ENCODE measurements at regions not wholly inside any gene's neighbourhood (a gene's known extent, or its start where the extent isn't known, plus 50 kb on each side); places are given as distances from the start of the nearest gene placed in this dataset.
A peak's percentile ranks its signal among the peaks of the same experiment; 100 is the strongest.
"Not testable (repeated sequence)": the region's sequence is repeated elsewhere in the genome, so short reads cannot be mapped to it uniquely, and the experiment has no call there.

DNA sequence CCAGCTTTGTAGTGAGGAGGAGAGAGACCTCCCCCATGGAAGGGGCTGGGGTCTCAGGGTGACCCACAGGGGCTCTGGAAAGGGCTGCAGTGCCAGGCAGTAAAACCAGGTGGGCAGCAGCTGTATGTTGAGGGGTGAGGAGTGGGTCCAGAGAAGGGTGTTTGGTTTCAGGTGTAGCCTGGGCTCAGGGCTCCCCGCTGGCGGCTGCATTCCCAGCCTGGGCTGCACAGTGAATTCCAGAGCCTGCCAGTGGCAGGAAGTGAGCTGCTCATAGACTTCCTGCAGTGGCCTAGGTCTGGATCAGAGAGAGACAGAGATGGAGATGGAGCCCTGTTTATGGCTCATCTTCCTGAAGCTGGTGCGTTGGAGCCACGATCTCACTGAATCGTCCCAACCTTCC, 356.4 kb downstream of the PTPRU start:
- TF ChIP-seq CTCF (IDR thresholded peaks at IDR 0.05; ENCODE audit: low read depth, low read length) (no peak), POLR2A (IDR thresholded peaks at IDR 0.05; ENCODE audit: extremely low read depth, insufficient read length) (no peak), MAX (IDR thresholded peaks at IDR 0.05; ENCODE audit: low read depth, low read length) (no peak), MYC (IDR thresholded peaks at IDR 0.05; ENCODE audit: low read depth, low read length) (no peak)
- DNase-seq (ENCODE audit: low read depth) = no peak
- H3K4me3 ChIP-seq (ENCODE audit: low read depth, low read length) = no peak overlapping the region

DNA sequence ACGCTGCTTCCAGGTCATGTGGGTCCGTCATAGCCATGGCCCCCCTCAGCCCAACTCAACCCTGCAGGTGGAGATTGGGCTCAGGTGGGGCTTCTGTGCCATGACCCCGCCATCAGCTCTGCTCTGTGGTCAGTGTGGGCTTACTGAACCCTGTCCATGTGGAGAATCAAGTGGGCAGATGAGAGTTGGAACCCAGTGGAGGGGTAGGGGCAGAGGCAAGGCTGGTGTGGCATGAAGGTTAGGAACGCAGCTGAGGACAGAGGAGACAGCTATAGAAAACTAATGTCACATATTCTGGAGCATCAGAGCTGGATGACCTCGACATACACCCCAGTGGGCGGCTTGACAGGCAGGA, 355.9 kb downstream of the PTPRU start:
- H3K4me3 ChIP-seq (ENCODE audit: low read depth, low read length) = no peak overlapping the region
- DNase-seq (ENCODE audit: low read depth) = no peak
- no peak for TF ChIP-seq MAX (IDR thresholded peaks at IDR 0.05; ENCODE audit: low read depth, low read length)
- TF ChIP-seq MYC (IDR thresholded peaks at IDR 0.05; ENCODE audit: low read depth, low read length) = no peak
- no peak for TF ChIP-seq CTCF (IDR thresholded peaks at IDR 0.05; ENCODE audit: low read depth, low read length)
- TF ChIP-seq POLR2A (IDR thresholded peaks at IDR 0.05; ENCODE audit: extremely low read depth, insufficient read length) = no peak

- H3K4me3 ChIP-seq (ENCODE audit: low read depth, low read length) = no peak overlapping the region
- TF ChIP-seq CTCF (IDR thresholded peaks at IDR 0.05; ENCODE audit: low read depth, low read length) (no peak), MAX (IDR thresholded peaks at IDR 0.05; ENCODE audit: low read depth, low read length) (no peak), MYC (IDR thresholded peaks at IDR 0.05; ENCODE audit: low read depth, low read length) (no peak), POLR2A (IDR thresholded peaks at IDR 0.05; ENCODE audit: extremely low read depth, insufficient read length) (no peak)
- DNase-seq (ENCODE audit: low read depth) = no peak
Measured at GRCh38 chr1:29591601-29592260, 355.4 kb downstream of the PTPRU start.

DNA sequence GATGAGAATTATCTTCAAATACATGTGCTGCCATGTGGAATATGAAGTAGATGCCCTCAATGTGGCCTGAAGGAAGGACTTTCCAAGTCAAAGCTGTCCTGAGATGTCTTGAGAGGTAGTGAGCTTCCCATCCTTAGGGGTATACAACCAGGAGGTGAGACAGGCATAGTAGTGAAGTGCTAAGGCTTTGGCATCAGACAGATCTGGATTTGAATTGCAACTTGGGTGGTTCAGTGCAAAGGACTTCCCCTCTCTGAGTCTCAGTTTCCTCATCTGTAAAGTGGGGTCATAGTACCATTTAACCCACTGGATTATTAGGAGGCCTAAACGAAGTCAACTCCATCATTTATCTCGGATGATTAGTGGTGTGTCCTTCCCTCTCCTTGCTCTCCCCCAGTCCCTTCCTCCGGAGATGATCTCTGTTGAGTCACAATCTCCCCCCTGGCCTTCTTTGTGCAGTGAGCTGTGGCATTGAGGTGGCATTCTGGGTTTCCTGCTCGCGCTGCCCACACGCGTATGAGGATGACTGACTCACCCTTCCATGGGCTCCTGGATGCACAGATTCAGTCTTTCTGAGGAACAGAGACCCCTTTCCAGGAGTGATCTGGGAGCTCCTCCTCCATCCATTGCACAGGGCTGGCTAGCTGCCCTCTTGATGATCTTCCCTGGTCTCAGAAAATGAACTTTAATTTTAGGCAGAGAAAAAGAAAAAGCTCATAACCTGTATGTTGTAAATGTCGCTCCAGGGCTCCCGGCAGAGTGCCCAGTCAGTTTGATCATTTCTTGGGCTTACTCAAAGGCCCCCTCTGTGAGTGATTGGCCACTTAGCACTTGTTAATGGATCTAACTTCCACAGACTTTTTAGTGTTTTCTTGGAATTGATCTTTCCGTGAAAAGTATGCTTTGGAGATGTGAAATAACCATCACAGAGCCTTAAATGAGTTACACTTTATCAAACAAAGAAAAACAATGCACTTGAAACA, 354.6 kb downstream of the PTPRU start:
- no peak overlapping the region for H3K4me3 ChIP-seq (ENCODE audit: low read depth, low read length)
- DNase-seq (ENCODE audit: low read depth) = no peak
- no peak for TF ChIP-seq MAX (IDR thresholded peaks at IDR 0.05; ENCODE audit: low read depth, low read length)
- no peak for TF ChIP-seq POLR2A (IDR thresholded peaks at IDR 0.05; ENCODE audit: extremely low read depth, insufficient read length)
- TF ChIP-seq MYC (IDR thresholded peaks at IDR 0.05; ENCODE audit: low read depth, low read length) = no peak
- TF ChIP-seq CTCF (IDR thresholded peaks at IDR 0.05; ENCODE audit: low read depth, low read length) = no peak

- H3K4me3 ChIP-seq (ENCODE audit: low read depth, low read length); DNase-seq (ENCODE audit: low read depth): not testable (repeated sequence)
Measured at GRCh38 chr1:29589716-29590115, 353.4 kb downstream of the PTPRU start.

GRCh38 chr1:29586991-29587745, 350.8 kb downstream of the PTPRU start:
- no peak for TF ChIP-seq MYC (IDR thresholded peaks at IDR 0.05; ENCODE audit: low read depth, low read length)
- TF ChIP-seq MAX (IDR thresholded peaks at IDR 0.05; ENCODE audit: low read depth, low read length) = no peak
- no peak for TF ChIP-seq CTCF (IDR thresholded peaks at IDR 0.05; ENCODE audit: low read depth, low read length)
- TF ChIP-seq POLR2A (IDR thresholded peaks at IDR 0.05; ENCODE audit: extremely low read depth, insufficient read length) = no peak
- peak; percentile 52 for DNase-seq (ENCODE audit: low read depth)
- H3K4me3 ChIP-seq (ENCODE audit: low read depth, low read length) = no peak overlapping the region

Measured in NB4 (cell line).